B cell (primary cell): ENCODE measurements at regions not wholly inside any gene's neighbourhood (a gene's known extent, or its start where the extent isn't known, plus 50 kb on each side); places are given as distances from the start of the nearest gene placed in this dataset.

Experiments used
- ATAC-seq: fragments of 200-7000 bp; cut with Tn5 transposase; one replicate; pipeline ENCODE4 v1.10.0; 2021; ENCODE audit warnings: low read depth, mild to moderate bottlenecking, moderate number of reproducible peaks, moderate library complexity
- CTCF ChIA-PET: fragments of 350-600 bp; sonication (Branson Sonifier 250); formaldehyde crosslinking; loops from one replicate; lab custom pipeline; 2021; ENCODE audit warnings: antibody characterized with exemption, inconsistent platforms; lab: Charles Lee
- POLR2A ChIA-PET: fragments of 350-600 bp; sonication (Branson Sonifier 250); formaldehyde crosslinking; loops from one replicate; lab custom pipeline; 2021; ENCODE audit warnings: antibody characterized with exemption; lab: Charles Lee
- DNase-seq: peaks from one replicate; pipeline ENCODE4 v3.0.0; 2013
- H2AFZ ChIP-seq: 2 replicates; pipeline ENCODE4 v1.6.1; 2012; ENCODE audit warnings: mild to moderate bottlenecking, low read depth, low read length; ENCODE audit not compliant: insufficient read depth, poor library complexity, severe bottlenecking
- H3K27ac ChIP-seq, 2 donors: 1 replicate in 1 of 2; 2 replicates in 1 of 2; pipeline ENCODE4 v1.5.1; 2012 to 2013; ENCODE audit warnings: low read length in 2 of 2, mild to moderate bottlenecking in 2 of 2, moderate library complexity in 1 of 2
- H3K27me3 ChIP-seq, 4 experiments: fragments of 200-600 bp in 1 of 4; sonication (generic) in 1 of 4; replicated peaks in 1 of 4; 1 replicate in 2 of 4; 2 replicates in 2 of 4; pipeline versions ENCODE4 v1.6.1 to v1.7.0; 2013 to 2016; ENCODE audit warnings: low read length in 3 of 4, mild to moderate bottlenecking in 2 of 4, mixed read lengths in 1 of 4, moderate library complexity in 1 of 4; ENCODE audit not compliant: insufficient read depth in 4 of 4, control insufficient read depth in 3 of 4; ENCODE audit errors: control extremely low read depth in 1 of 4
- H3K36me3 ChIP-seq, 2 experiments: replicated peaks in 1 of 2; 1 replicate in 1 of 2; 2 replicates in 1 of 2; pipeline versions ENCODE4 v1.6.1 to v1.7.1; 2013; ENCODE audit warnings: low read length in 1 of 2; ENCODE audit not compliant: insufficient read depth in 2 of 2, control insufficient read depth in 1 of 2; ENCODE audit errors: control extremely low read depth in 1 of 2, extremely low read depth in 1 of 2
- H3K4me1 ChIP-seq, 2 donors: fragments of 200-600 bp in 1 of 2; sonication (generic) in 1 of 2; 1 replicate in 1 of 2; 2 replicates in 1 of 2; pipeline versions ENCODE4 v1.5.1 to v1.6.1; 2013 to 2017; ENCODE audit warnings: low read length in 2 of 2; ENCODE audit not compliant: control insufficient read depth in 2 of 2, insufficient read depth in 2 of 2
- H3K4me2 ChIP-seq: replicated peaks from 2 replicates; pipeline ENCODE3; 2012; ENCODE audit warnings: mild to moderate bottlenecking, low read depth, low read length; ENCODE audit not compliant: poor library complexity, severe bottlenecking
- H3K4me3 ChIP-seq, 5 experiments: fragments of 200-600 bp in 1 of 5; sonication (generic) in 1 of 5; 1 replicate in 3 of 5; 2 replicates in 2 of 5; pipeline versions ENCODE4 v1.5.1 to v1.7.0; 2011 to 2016; ENCODE audit warnings: low read length in 4 of 5, mild to moderate bottlenecking in 4 of 5, low read depth in 2 of 5, control low read depth in 1 of 5, moderate library complexity in 1 of 5; ENCODE audit not compliant: insufficient read depth in 1 of 5; ENCODE audit errors: control extremely low read depth in 1 of 5, extremely low read depth in 1 of 5
- H3K79me2 ChIP-seq: fragments of 200-600 bp; sonication (generic); one replicate; pipeline ENCODE4 v1.6.0; 2016; ENCODE audit warnings: low read length; ENCODE audit not compliant: control insufficient read depth, insufficient read depth
- H3K9ac ChIP-seq: fragments of 200-600 bp; sonication (generic); 2 replicates; pipeline ENCODE4 v1.6.1; 2017; ENCODE audit warnings: mild to moderate bottlenecking, low read length, moderate library complexity
- H3K9me3 ChIP-seq, 3 donors: one replicate each; pipeline versions ENCODE4 v1.6.1 to v1.7.1; 2013; ENCODE audit warnings: low read length in 2 of 3; ENCODE audit not compliant: control insufficient read depth in 2 of 3, insufficient read depth in 1 of 3; ENCODE audit errors: control extremely low read depth in 1 of 3
- H4K20me1 ChIP-seq: 2 replicates; pipeline ENCODE4 v1.6.0; 2012; ENCODE audit warnings: mild to moderate bottlenecking, low read length; ENCODE audit not compliant: insufficient read depth, control insufficient read depth, poor library complexity, severe bottlenecking
- H3K27ac Mint-ChIP-seq: one replicate; pipeline ENCODE4 v1.8.0; 2021; ENCODE audit warnings: mixed read lengths
- H3K27me3 Mint-ChIP-seq: one replicate; pipeline ENCODE4 v1.8.0; 2021; ENCODE audit warnings: mixed read lengths
- H3K4me1 Mint-ChIP-seq: one replicate; pipeline ENCODE4 v1.8.0; 2021; ENCODE audit warnings: mixed read lengths
- H3K4me3 Mint-ChIP-seq: one replicate; pipeline ENCODE4 v1.8.0; 2021; ENCODE audit warnings: mixed read lengths
- H3K9me3 Mint-ChIP-seq: one replicate; pipeline ENCODE4 v1.8.0; 2022; ENCODE audit warnings: mixed read lengths; ENCODE audit not compliant: insufficient read depth
- CTCF ChIP-seq: fragments of 200-600 bp; IDR thresholded peaks from one replicate; pipeline ENCODE4 v1.8.0; 2022; ENCODE audit warnings: antibody characterized with exemption, mild to moderate bottlenecking
- EZH2 ChIP-seq: IDR thresholded peaks from 2 replicates; pipeline ENCODE4 v1.6.1; 2012; ENCODE audit warnings: borderline replicate concordance, low read depth, mild to moderate bottlenecking, moderate library complexity, low read length; ENCODE audit not compliant: insufficient read depth, poor library complexity, severe bottlenecking
- WGBS: methylation state at CpG from one replicate; pipeline ENCODE4 v1.1.5; 2013; ENCODE audit warnings: missing lambda C conversion rate; ENCODE audit not compliant: insufficient coverage; 5-methylcytosine and 5-hydroxymethylcytosine counted together
- intact Hi-C: fragments of 100-400 bp; cut with micrococcal nuclease; formaldehyde crosslinking; loops from one replicate; pipeline ENCODE4 v1.10.0; 2022

DNA sequence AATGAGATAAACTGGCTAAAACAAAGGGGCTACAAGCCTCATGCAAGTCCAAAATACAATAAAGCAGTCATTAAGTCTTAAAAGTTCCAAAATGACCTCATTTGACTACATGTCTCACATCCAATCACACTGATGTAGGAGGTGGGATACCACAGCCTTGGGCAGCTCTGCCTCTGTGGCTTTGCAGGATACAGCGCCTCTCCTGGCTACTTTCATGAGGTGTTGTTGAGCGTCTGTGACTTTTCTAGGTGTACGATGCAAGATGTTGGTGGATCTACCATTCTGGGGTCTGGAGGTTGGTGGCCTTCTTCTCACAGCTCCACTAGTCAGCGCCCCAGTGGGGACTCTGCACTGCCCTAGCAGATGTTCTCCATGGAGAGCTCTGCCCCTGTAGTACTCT, 944.9 kb downstream of the TECRL start:
- DNase-seq (no peak), ATAC-seq (no peak)
- Histone ChIP-seq H3K4me1 (no peaks in the 10 kb centered on the region), H3K79me2 (no peaks in the 10 kb centered on the region), H3K36me3 (no peaks in the 10 kb centered on the region), H3K4me3 (no peak overlapping the region), H4K20me1 (no peaks in the 10 kb centered on the region), H3K27me3 (no peaks in the 10 kb centered on the region), H2AFZ (no peak overlapping the region), H3K9ac (no peak overlapping the region), H3K4me2 (no peak overlapping the region), H3K27ac (no peak overlapping the region), H3K9me3 (peaks cover 0 to 3% (median 0%) of the 10 kb centered on the region in 3 donors)
- WGBS, result 100% methylated on average over 2 of the region's 4 CpGs
- Mint-ChIP-seq H3K9me3 (peaks cover 8% of the 10 kb centered on the region), H3K27ac (no peak overlapping the region), H3K4me3 (no peak overlapping the region), H3K27me3 (no peaks in the 10 kb centered on the region), H3K4me1 (no peaks in the 10 kb centered on the region)
- intact Hi-C loops, result no loop called here
- POLR2A ChIA-PET, result no interaction called here
- CTCF ChIA-PET, result no interaction called here
- TF ChIP-seq EZH2 (no peak), CTCF (no peak)

GRCh38 chr4:63460075-63460474, 949.2 kb downstream of the TECRL start:
- Histone ChIP-seq H2AFZ (no peak overlapping the region), H3K9me3 (no peaks in the 10 kb centered on the region), H3K27ac (no peak overlapping the region), H3K36me3 (no peaks in the 10 kb centered on the region), H3K4me1 (no peaks in the 10 kb centered on the region), H3K4me3 (no peak overlapping the region), H3K9ac (no peak overlapping the region), H3K4me2 (no peak overlapping the region), H4K20me1 (no peaks in the 10 kb centered on the region), H3K79me2 (no peaks in the 10 kb centered on the region), H3K27me3 (no peaks in the 10 kb centered on the region)
- no peak overlapping the region for H3K27ac Mint-ChIP-seq
- no peaks in the 10 kb centered on the region for H3K4me1 Mint-ChIP-seq
- DNase-seq (no peak), ATAC-seq (no peak)
- intact Hi-C loops, result no loop called here
- no peak overlapping the region for H3K4me3 Mint-ChIP-seq
- no peaks in the 10 kb centered on the region for H3K27me3 Mint-ChIP-seq
- peaks cover 8% of the 10 kb centered on the region for H3K9me3 Mint-ChIP-seq
- no peak for TF ChIP-seq CTCF
- no peak for TF ChIP-seq EZH2
- CTCF ChIA-PET, result no interaction called here
- 75% methylated on average over 1 of the region's 2 CpGs for WGBS
- POLR2A ChIA-PET, result no interaction called here
